Testis (tissue), 2 donors: ENCODE measurements at regions not wholly inside any gene's neighbourhood (a gene's known extent, or its start where the extent isn't known, plus 50 kb on each side); places are given as distances from the start of the nearest gene placed in this dataset.
A peak's percentile ranks its signal among the peaks of the same experiment; 100 is the strongest.

Experiments
- DNase-seq: peaks from one replicate; pipeline ENCODE4 v3.0.0-alpha.2; 2019
- H3K27ac ChIP-seq, 2 donors: fragments of 200-600 bp; sonication (generic); one replicate each; pipeline ENCODE4 v1.5.1; 2019
- H3K27me3 ChIP-seq: fragments of 200-600 bp; sonication (generic); one replicate; pipeline ENCODE4 v1.5.1; 2019
- H3K36me3 ChIP-seq: fragments of 200-600 bp; sonication (generic); one replicate; pipeline ENCODE4 v1.5.1; 2017; ENCODE audit warnings: low read depth; ENCODE audit errors: missing control alignments
- H3K4me1 ChIP-seq: fragments of 200-600 bp; sonication (generic); one replicate; pipeline ENCODE4 v1.5.1; 2019
- H3K4me3 ChIP-seq, 2 donors: fragments of 200-600 bp; sonication (generic); one replicate each; pipeline ENCODE4 v1.5.1; 2017 to 2019
- H3K9me3 ChIP-seq: fragments of 200-600 bp; sonication (generic); one replicate; pipeline ENCODE4 v1.5.1; 2017
- CTCF ChIP-seq, 3 experiments: fragments of 450-650 bp in 2 of 3; fragments of 200-600 bp in 1 of 3; sonication (generic) in 1 of 3; IDR thresholded peaks; one replicate each; pipeline ENCODE4 v1.5.1; 2016 to 2019; ENCODE audit warnings: antibody characterized with exemption in 3 of 3, mild to moderate bottlenecking in 2 of 3, moderate library complexity in 1 of 3
- POLR2A ChIP-seq: fragments of 450-650 bp; IDR thresholded peaks from one replicate; pipeline ENCODE4 v1.6.1; 2017; ENCODE audit warnings: antibody characterized with exemption, mild to moderate bottlenecking, moderate library complexity
- WGBS, 2 donors: methylation state at CpG; one replicate each; pipeline ENCODE4 v1.1.5; 2018; 5-methylcytosine and 5-hydroxymethylcytosine counted together
- intact Hi-C: fragments of 100-400 bp; cut with DNase I; formaldehyde crosslinking; loops from one replicate; pipeline ENCODE4 v1.15.1; 2023; ENCODE audit warnings: low total_unique reads

GRCh38 chr13:33349288-33349985 lies 63.9 kb upstream of the STARD13 start:
- 17 to 37% methylated on average over 18 to 21 of the region's 21 CpGs for WGBS, 2 donors
- Histone ChIP-seq H3K36me3 (no peaks in the 10 kb centered on the region), H3K9me3 (no peaks in the 10 kb centered on the region), H3K27ac (peak overlapping the region; percentile 76 to 90), H3K4me1 (no peaks in the 10 kb centered on the region), H3K4me3 (peak overlapping the region; percentile 74 to 83), H3K27me3 (no peaks in the 10 kb centered on the region)
- DNase-seq: peak; percentile 24
- no peak for TF ChIP-seq CTCF (IDR thresholded peaks at IDR 0.05)
- TF ChIP-seq POLR2A: no peak
- intact Hi-C loops: no loop called here

- TF ChIP-seq CTCF (IDR thresholded peaks at IDR 0.05): no peak
- intact Hi-C loops: no loop called here
- Histone ChIP-seq H3K36me3 (no peaks in the 10 kb centered on the region), H3K27me3 (no peaks in the 10 kb centered on the region), H3K4me1 (no peaks in the 10 kb centered on the region), H3K4me3 (peak overlapping the region; percentile 74 to 83), H3K27ac (peak overlapping the region; percentile 76 to 90), H3K9me3 (no peaks in the 10 kb centered on the region)
- WGBS, 2 donors: 1% methylated on average over 50 to 84 of the region's 84 CpGs
- DNase-seq: peak; percentile 55
Observed at GRCh38 chr13:33349986-33350826, 64.7 kb upstream of the STARD13 start.

GRCh38 chr13:33351319-33351718 lies 65.8 kb upstream of the STARD13 start:
- Histone ChIP-seq H3K27ac (peak overlapping the region in 1 of 2 donors; percentile 90), H3K4me3 (no peak overlapping the region), H3K9me3 (no peaks in the 10 kb centered on the region), H3K27me3 (no peaks in the 10 kb centered on the region), H3K36me3 (no peaks in the 10 kb centered on the region), H3K4me1 (no peaks in the 10 kb centered on the region)
- 23 to 27% methylated on average over 2 of the region's 2 CpGs for WGBS, 2 donors
- no peak for DNase-seq
- no peak for TF ChIP-seq POLR2A
- TF ChIP-seq CTCF (IDR thresholded peaks at IDR 0.05): peak in 2 of 3 experiments; percentile 11 to 42
- intact Hi-C loops: no loop called here

GRCh38 chr13:33352041-33352440 lies 66.5 kb upstream of the STARD13 start:
- intact Hi-C loops: no loop called here
- H3K4me1 ChIP-seq: no peaks in the 10 kb centered on the region
- 66 to 71% methylated on average over 5 of the region's 5 CpGs for WGBS, 2 donors
- H3K27ac ChIP-seq: peak overlapping the region in 1 of 2 donors; percentile 1
- no peaks in the 10 kb centered on the region for H3K27me3 ChIP-seq
- TF ChIP-seq POLR2A: no peak
- H3K36me3 ChIP-seq: no peaks in the 10 kb centered on the region
- no peaks in the 10 kb centered on the region for H3K9me3 ChIP-seq
- no peak overlapping the region for H3K4me3 ChIP-seq
- DNase-seq: no peak

- Histone ChIP-seq H3K36me3 (no peaks in the 10 kb centered on the region), H3K4me1 (no peaks in the 10 kb centered on the region), H3K27ac (peak overlapping the region in 1 of 2 donors; percentile 1), H3K9me3 (no peaks in the 10 kb centered on the region), H3K4me3 (no peak overlapping the region), H3K27me3 (no peaks in the 10 kb centered on the region)
- DNase-seq: no peak
- TF ChIP-seq CTCF (IDR thresholded peaks at IDR 0.05) (no peak), POLR2A (no peak)
- intact Hi-C loops: no loop called here
- 75 to 86% methylated on average over 5 of the region's 5 CpGs for WGBS, 2 donors
Observed at GRCh38 chr13:33352526-33352925, 67.0 kb upstream of the STARD13 start.
